ENCODE measurements at regions not wholly inside any gene's neighbourhood (a gene's known extent, or its start where the extent isn't known, plus 50 kb on each side); places are given as distances from the start of the nearest gene placed in this dataset.

- TF ChIP-seq POLR2A (IDR thresholded peaks at IDR 0.05) (no peak), CTCF (IDR thresholded peaks at IDR 0.05) (no peak)
Observed at GRCh38 chr13:86121881-86122280, 322.7 kb upstream of the SLITRK6 start.

Data from Peyer's patch (tissue), 4 donors.